NCI-H345 (cell line): ENCODE measurements at regions not wholly inside any gene's neighbourhood (a gene's known extent, or its start where the extent isn't known, plus 50 kb on each side); places are given as distances from the start of the nearest gene placed in this dataset.
A peak's percentile ranks its signal among the peaks of the same experiment; 100 is the strongest.
"Not testable (repeated sequence)": the region's sequence is repeated elsewhere in the genome, so short reads cannot be mapped to it uniquely, and the experiment has no call there.

ENCODE experiments used
- DNase-seq: peaks from one replicate; lab custom pipeline; 2025; lab: John Stamatoyannopoulos, UW

DNA sequence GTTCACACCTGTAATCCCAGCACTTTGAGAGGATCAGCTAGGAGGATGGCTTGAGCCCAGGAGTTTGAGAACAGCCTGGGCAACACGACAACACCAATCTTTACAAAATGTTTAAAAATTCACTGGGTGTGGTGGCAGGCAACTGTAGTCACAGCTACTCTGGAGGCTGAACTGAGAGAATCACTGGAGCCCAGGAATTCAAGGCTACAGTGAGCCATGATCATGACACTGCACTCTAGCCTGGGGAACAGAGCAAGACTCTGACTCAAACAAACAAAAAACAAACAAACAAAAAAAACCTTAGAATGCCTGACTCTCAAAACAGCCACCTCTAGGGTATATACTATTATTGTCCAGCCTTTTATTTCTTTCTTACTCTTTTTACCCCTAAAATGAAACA is 56.5 kb upstream of the PAPSS2 start:
- DNase-seq, result no peak

DNA sequence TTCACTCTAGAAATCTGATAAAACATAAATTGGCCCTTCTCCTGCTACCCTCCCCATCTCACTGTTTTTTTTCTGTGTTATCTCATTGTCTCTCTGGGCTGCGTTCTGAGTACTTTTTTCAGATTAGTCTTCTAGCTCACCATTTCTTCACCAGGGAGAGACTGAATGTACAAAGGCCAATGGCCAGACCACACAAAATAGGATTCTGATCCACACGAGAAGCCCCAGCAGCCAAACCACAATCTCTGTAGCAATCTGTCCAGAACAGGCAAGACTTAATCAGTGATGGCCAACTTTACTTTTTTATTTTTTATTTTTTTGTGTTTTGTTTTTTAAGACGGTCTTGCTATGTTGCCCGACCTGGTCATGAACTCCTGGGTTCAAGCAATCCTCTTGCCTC is 55.9 kb upstream of the PAPSS2 start:
- DNase-seq, result no peak

DNA sequence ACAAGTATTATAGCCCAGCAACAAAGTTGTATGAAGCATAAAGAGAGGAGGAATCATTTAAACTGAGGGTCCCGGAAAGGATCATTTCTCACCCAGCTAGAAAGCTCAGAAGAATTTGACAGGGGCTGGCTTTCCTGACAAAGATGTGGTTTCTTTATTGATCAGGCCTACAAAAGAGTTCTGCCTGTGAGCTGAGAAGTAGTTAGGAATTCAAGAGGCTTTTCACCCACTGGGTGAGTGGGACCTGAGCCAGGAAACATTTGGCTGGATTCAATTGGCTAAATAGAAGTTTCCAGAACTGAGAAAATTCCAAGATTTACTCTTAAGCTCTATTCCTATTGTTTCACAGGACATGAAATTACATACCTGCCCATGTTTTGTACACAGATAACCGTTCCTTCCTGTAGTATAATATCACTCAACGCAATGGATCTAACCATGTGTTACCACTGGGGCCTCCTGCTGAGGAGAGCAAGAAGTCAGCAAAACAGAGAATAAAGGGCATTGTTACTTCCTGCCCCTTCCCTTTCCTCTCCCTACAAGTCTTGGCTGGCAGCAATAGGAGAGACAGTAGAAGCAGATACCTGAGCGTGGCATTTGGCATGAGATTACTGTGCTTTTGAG is 53.9 kb upstream of the PAPSS2 start:
- peak; percentile 30 for DNase-seq

DNA sequence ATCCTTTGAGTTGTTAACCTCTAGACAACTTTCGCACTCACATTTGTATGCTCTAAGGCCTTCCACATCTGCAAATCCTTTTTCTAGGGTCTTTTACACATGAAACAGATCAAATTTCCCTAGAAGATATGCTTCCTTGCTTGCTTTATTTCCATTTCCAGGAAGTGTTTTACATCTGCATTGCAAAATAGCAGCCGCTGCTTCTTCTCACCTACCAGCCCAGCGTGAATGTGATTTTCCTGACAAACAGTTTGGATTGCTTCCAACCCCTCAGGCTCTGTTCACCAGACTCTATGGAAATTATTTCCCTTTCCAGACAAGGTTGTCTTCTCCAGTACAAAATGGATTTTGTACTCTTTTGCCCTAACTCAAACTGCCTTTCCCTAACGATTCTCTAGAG is 50.9 kb upstream of the PAPSS2 start:
- no peak for DNase-seq

DNA sequence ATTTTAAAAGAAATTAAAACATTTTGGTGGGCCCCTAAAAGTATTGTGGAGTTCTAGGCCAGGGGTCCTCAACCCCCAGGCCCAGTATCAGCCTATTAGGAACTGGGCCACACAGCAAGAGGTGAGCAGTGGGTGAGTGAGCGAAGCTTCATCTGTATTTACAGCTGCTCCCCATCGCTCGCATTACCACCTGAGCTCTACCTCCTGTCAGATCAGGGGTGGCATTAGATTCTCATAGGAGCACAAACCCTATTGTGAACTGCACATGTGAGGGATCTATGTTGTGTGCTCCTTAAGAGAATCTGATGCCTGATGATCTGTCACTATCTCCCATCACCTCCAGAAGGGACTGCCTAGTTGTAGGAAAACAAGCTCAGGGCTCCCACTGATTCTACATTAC is 50.1 kb upstream of the PAPSS2 start:
- not testable (repeated sequence) for DNase-seq
